ENCODE measurements at regions not wholly inside any gene's neighbourhood (a gene's known extent, or its start where the extent isn't known, plus 50 kb on each side); places are given as distances from the start of the nearest gene placed in this dataset.

GRCh38 chr1:73359001-73359400 is 839.0 kb downstream of the LRRIQ3 start:
- Histone ChIP-seq H3K36me3 (ENCODE audit: control insufficient read depth, insufficient read depth, low read length) (no peaks in the 10 kb centered on the region), H3K27ac (ENCODE audit: low read depth, low read length) (no peak overlapping the region), H3K4me1 (ENCODE audit: control insufficient read depth, insufficient read depth, low read length) (no peaks in the 10 kb centered on the region), H3K4me3 (ENCODE audit: low read length) (no peak overlapping the region), H3K9me3 (ENCODE audit: control insufficient read depth, low read length) (no peaks in the 10 kb centered on the region), H3K27me3 (ENCODE audit: control insufficient read depth, insufficient read depth, low read length, poor library complexity, severe bottlenecking) (no peaks in the 10 kb centered on the region), H3K9ac (ENCODE audit: extremely low read depth, low read length, poor library complexity, severe bottlenecking) (no peak overlapping the region)
- Mint-ChIP-seq H3K4me3 (no peak overlapping the region), H3K27ac (no peak overlapping the region), H3K9me3 (no peaks in the 10 kb centered on the region), H3K27me3 (ENCODE audit: insufficient read depth) (no peaks in the 10 kb centered on the region), H3K36me3 (ENCODE audit: low read depth) (no peaks in the 10 kb centered on the region), H3K4me1 (no peaks in the 10 kb centered on the region)
- WGBS, 2 experiments (ENCODE audit: insufficient coverage in 1 of 2, insufficient read length in 1 of 2) = 92 to 100% methylated on average over 1 to 3 of the region's 3 CpGs
- DNase-seq = no peak
- TF ChIP-seq, protein P1, sequence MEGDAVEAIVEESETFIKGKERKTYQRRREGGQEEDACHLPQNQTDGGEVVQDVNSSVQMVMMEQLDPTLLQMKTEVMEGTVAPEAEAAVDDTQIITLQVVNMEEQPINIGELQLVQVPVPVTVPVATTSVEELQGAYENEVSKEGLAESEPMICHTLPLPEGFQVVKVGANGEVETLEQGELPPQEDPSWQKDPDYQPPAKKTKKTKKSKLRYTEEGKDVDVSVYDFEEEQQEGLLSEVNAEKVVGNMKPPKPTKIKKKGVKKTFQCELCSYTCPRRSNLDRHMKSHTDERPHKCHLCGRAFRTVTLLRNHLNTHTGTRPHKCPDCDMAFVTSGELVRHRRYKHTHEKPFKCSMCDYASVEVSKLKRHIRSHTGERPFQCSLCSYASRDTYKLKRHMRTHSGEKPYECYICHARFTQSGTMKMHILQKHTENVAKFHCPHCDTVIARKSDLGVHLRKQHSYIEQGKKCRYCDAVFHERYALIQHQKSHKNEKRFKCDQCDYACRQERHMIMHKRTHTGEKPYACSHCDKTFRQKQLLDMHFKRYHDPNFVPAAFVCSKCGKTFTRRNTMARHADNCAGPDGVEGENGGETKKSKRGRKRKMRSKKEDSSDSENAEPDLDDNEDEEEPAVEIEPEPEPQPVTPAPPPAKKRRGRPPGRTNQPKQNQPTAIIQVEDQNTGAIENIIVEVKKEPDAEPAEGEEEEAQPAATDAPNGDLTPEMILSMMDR (conservative IDR thresholded peaks at IDR 0.05) = no peak

GRCh38 chr1:73356485-73356884 is 841.5 kb downstream of the LRRIQ3 start:
- Mint-ChIP-seq H3K27ac (no peak overlapping the region), H3K4me1 (no peaks in the 10 kb centered on the region), H3K27me3 (ENCODE audit: insufficient read depth) (no peaks in the 10 kb centered on the region), H3K9me3 (no peaks in the 10 kb centered on the region), H3K4me3 (no peak overlapping the region), H3K36me3 (ENCODE audit: low read depth) (no peaks in the 10 kb centered on the region)
- Histone ChIP-seq H3K27ac (ENCODE audit: low read depth, low read length) (no peak overlapping the region), H3K9ac (ENCODE audit: extremely low read depth, low read length, poor library complexity, severe bottlenecking) (no peak overlapping the region), H3K36me3 (ENCODE audit: control insufficient read depth, insufficient read depth, low read length) (no peaks in the 10 kb centered on the region), H3K9me3 (ENCODE audit: control insufficient read depth, low read length) (no peaks in the 10 kb centered on the region), H3K4me3 (ENCODE audit: low read length) (no peak overlapping the region), H3K27me3 (ENCODE audit: control insufficient read depth, insufficient read depth, low read length, poor library complexity, severe bottlenecking) (no peaks in the 10 kb centered on the region), H3K4me1 (ENCODE audit: control insufficient read depth, insufficient read depth, low read length) (no peaks in the 10 kb centered on the region)
- WGBS, 2 experiments (ENCODE audit: insufficient coverage in 1 of 2, insufficient read length in 1 of 2) = 0% methylated on average over 1 of the region's 1 CpG; no CpG with 5 or more reads in 1 of the 2 experiments
- TF ChIP-seq, protein P1 (conservative IDR thresholded peaks at IDR 0.05) = no peak
- DNase-seq = no peak

DNA sequence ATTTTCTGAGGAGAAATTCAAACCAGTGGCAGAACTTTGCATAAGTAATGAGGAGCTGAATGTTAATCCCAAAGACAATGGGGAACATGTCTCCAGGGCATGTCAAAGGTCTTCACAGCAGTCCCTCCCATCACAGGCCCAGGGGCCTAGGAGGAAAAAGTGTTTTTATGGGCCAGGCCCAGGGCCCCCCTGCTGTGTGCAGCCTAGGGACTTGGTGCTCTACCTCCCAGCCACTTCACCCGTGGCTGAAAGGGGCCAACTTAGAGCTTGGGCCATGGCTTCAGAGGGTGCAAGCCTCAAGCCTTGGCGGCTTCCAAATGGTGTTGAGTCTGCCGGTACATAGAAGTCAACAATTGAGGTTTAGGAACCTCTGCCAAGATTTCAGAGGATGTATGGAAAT is 854.0 kb downstream of the LRRIQ3 start:
- Mint-ChIP-seq H3K4me3 (no peak overlapping the region), H3K27me3 (ENCODE audit: insufficient read depth) (no peaks in the 10 kb centered on the region), H3K27ac (no peak overlapping the region), H3K9me3 (peaks cover 19% of the 10 kb centered on the region), H3K4me1 (no peaks in the 10 kb centered on the region), H3K36me3 (ENCODE audit: low read depth) (peaks cover 5% of the 10 kb centered on the region)
- H3K36me3 ChIP-seq (ENCODE audit: control insufficient read depth, insufficient read depth, low read length) = no peaks in the 10 kb centered on the region
- no peak overlapping the region for H3K9ac ChIP-seq (ENCODE audit: extremely low read depth, low read length, poor library complexity, severe bottlenecking)
- peaks cover 7% of the 10 kb centered on the region for H3K9me3 ChIP-seq (ENCODE audit: control insufficient read depth, low read length)
- WGBS, 2 experiments (ENCODE audit: insufficient coverage in 1 of 2, insufficient read length in 1 of 2) = 93% methylated on average over 3 of the region's 3 CpGs; no CpG with 5 or more reads in 1 of the 2 experiments
- no peak overlapping the region for H3K4me3 ChIP-seq (ENCODE audit: low read length)
- TF ChIP-seq, protein P1 (conservative IDR thresholded peaks at IDR 0.05) = no peak
- no peaks in the 10 kb centered on the region for H3K27me3 ChIP-seq (ENCODE audit: control insufficient read depth, insufficient read depth, low read length, poor library complexity, severe bottlenecking)
- DNase-seq = no peak
- H3K4me1 ChIP-seq (ENCODE audit: control insufficient read depth, insufficient read depth, low read length) = no peaks in the 10 kb centered on the region
- no peak overlapping the region for H3K27ac ChIP-seq (ENCODE audit: low read depth, low read length)

Measured in endodermal cell (in vitro differentiated cells).